Suprapubic skin (tissue), 4 donors: ENCODE measurements at regions not wholly inside any gene's neighbourhood (a gene's known extent, or its start where the extent isn't known, plus 50 kb on each side); places are given as distances from the start of the nearest gene placed in this dataset.

Experiments
- CTCF ChIP-seq, 2 donors: fragments of 200-600 bp in 1 of 2; fragments of 450-650 bp in 1 of 2; sonication (generic) in 1 of 2; IDR thresholded peaks; one replicate each; pipeline ENCODE4 v1.5.1; 2016 to 2019; ENCODE audit warnings: antibody characterized with exemption in 2 of 2, mild to moderate bottlenecking in 1 of 2, moderate library complexity in 1 of 2
- POLR2A ChIP-seq, 2 donors: fragments of 450-650 bp; IDR thresholded peaks; one replicate each; pipeline ENCODE4 v1.6.1; 2017; ENCODE audit warnings: antibody characterized with exemption in 2 of 2, mild to moderate bottlenecking in 2 of 2, moderate library complexity in 2 of 2
- POLR2AphosphoS5 ChIP-seq, 3 donors: sonication (generic); formaldehyde crosslinking; IDR thresholded peaks; one replicate each; pipeline ENCODE4 v1.6.1; 2017; ENCODE audit warnings: antibody characterized with exemption in 3 of 3

- no peak for TF ChIP-seq CTCF (IDR thresholded peaks at IDR 0.05)
- TF ChIP-seq POLR2A (IDR thresholded peaks at IDR 0.05), result no peak
- TF ChIP-seq POLR2AphosphoS5 (IDR thresholded peaks at IDR 0.05), result no peak
Observed at GRCh38 chr9:28808042-28808441, 1234.8 kb upstream of the C9orf72 start.
